A673 (cell line): ENCODE measurements at regions not wholly inside any gene's neighbourhood (a gene's known extent, or its start where the extent isn't known, plus 50 kb on each side); places are given as distances from the start of the nearest gene placed in this dataset.
"Not testable (repeated sequence)": the region's sequence is repeated elsewhere in the genome, so short reads cannot be mapped to it uniquely, and the experiment has no call there.

Source experiments
- BruUV-seq: library from RNA; stranded (reverse); fragments of 400-500 nt; replicated peaks from 2 replicates; lab custom pipeline; 2021; lab: Mats Ljungman, UMichigan
- CTCF ChIA-PET: fragments of 300-600 bp; sonication (Branson Sonifier 250); formaldehyde crosslinking; loops from one replicate; lab custom pipeline; 2022; ENCODE audit warnings: antibody characterized with exemption; lab: Charles Lee
- POLR2A ChIA-PET: fragments of 300-600 bp; sonication (Branson Sonifier 250); formaldehyde crosslinking; loops from one replicate; lab custom pipeline; 2022; ENCODE audit warnings: antibody characterized with exemption; ENCODE audit not compliant: low non-redundant PET; lab: Charles Lee
- DNase-seq: peaks from one replicate; pipeline ENCODE4 v3.0.0-alpha.2; 2015; ENCODE audit warnings: low spot score
- H3K27ac ChIP-seq: fragments of 200-600 bp; sonication (generic); 2 replicates; pipeline ENCODE4 v1.5.1; 2016; ENCODE audit warnings: mixed run types, low read depth, mild to moderate bottlenecking, mixed read lengths, antibody characterized with exemption, low read length; ENCODE audit not compliant: poor library complexity, severe bottlenecking
- H3K27me3 ChIP-seq: fragments of 200-600 bp; sonication (generic); replicated peaks from 2 replicates; pipeline ENCODE4 v1.6.1; 2017; ENCODE audit warnings: mixed run types, low read depth, mild to moderate bottlenecking, mixed read lengths, antibody characterized with exemption, low read length; ENCODE audit not compliant: insufficient read depth, poor library complexity
- H3K36me3 ChIP-seq: fragments of 200-600 bp; sonication (generic); 2 replicates; pipeline ENCODE4 v1.6.1; 2016; ENCODE audit warnings: mixed run types, mild to moderate bottlenecking, mixed read lengths, antibody characterized with exemption, low read length; ENCODE audit not compliant: insufficient read depth, poor library complexity, severe bottlenecking
- H3K4me1 ChIP-seq: fragments of 200-600 bp; sonication (generic); 2 replicates; pipeline ENCODE4 v1.6.1; 2017; ENCODE audit warnings: mixed run types, mild to moderate bottlenecking, mixed read lengths, antibody characterized with exemption, low read length; ENCODE audit not compliant: insufficient read depth, poor library complexity, severe bottlenecking
- H3K4me3 ChIP-seq: fragments of 200-600 bp; sonication (generic); 2 replicates; pipeline ENCODE4 v1.5.1; 2016; ENCODE audit warnings: low read depth, mixed run types, mild to moderate bottlenecking, mixed read lengths, low read length; ENCODE audit not compliant: poor library complexity, severe bottlenecking
- H3K9me3 ChIP-seq: fragments of 200-600 bp; sonication (generic); 2 replicates; pipeline ENCODE4 v1.6.1; 2016; ENCODE audit warnings: mixed run types, low read depth, mild to moderate bottlenecking, mixed read lengths, antibody characterized with exemption, low read length; ENCODE audit not compliant: poor library complexity, severe bottlenecking
- CTCF ChIP-seq: fragments of 300-800, 200-600 bp; sonication (generic); conservative IDR thresholded peaks from 2 replicates; pipeline ENCODE4 v1.5.1; 2017; ENCODE audit warnings: low read depth, mild to moderate bottlenecking, antibody characterized with exemption, low read length, moderate library complexity, mixed read lengths
- EZH2 ChIP-seq: fragments of 200-600 bp; sonication (generic); IDR thresholded peaks from 2 replicates; pipeline ENCODE4 v1.6.1; 2017; ENCODE audit warnings: borderline replicate concordance, low read depth, mild to moderate bottlenecking, mixed read lengths, antibody characterized with exemption, low read length; ENCODE audit not compliant: poor library complexity, severe bottlenecking
- intact Hi-C: fragments of 100-400 bp; cut with micrococcal nuclease; formaldehyde crosslinking; loops from one replicate; pipeline ENCODE4 v1.10.0; 2022; ENCODE audit not compliant: unreplicated experiment

- no peaks in the 10 kb centered on the region for H3K27me3 ChIP-seq
- no peak for DNase-seq
- no peak for TF ChIP-seq CTCF
- TF ChIP-seq EZH2, result no peak
- ChIA-PET CTCF (no interaction called here), POLR2A (no interaction called here)
- no peaks in the 10 kb centered on the region for H3K9me3 ChIP-seq
- H3K36me3 ChIP-seq, result no peaks in the 10 kb centered on the region
- BruUV-seq, result no TSS peak
- intact Hi-C loops, result no loop called here
- no peak overlapping the region for H3K4me3 ChIP-seq
- no peaks in the 10 kb centered on the region for H3K4me1 ChIP-seq
- H3K27ac ChIP-seq, result no peak overlapping the region
Observed at GRCh38 chr4:75285837-75286236, 228.4 kb downstream of the RCHY1 start.

GRCh38 chr4:75284831-75285230, 229.4 kb downstream of the RCHY1 start:
- Histone ChIP-seq H3K27ac (no peak overlapping the region), H3K4me1 (no peaks in the 10 kb centered on the region), H3K27me3 (no peaks in the 10 kb centered on the region), H3K4me3 (no peak overlapping the region), H3K9me3 (no peaks in the 10 kb centered on the region), H3K36me3 (no peaks in the 10 kb centered on the region)
- no peak for TF ChIP-seq EZH2
- TF ChIP-seq CTCF, result no peak
- no peak for DNase-seq
- ChIA-PET CTCF (no interaction called here), POLR2A (no interaction called here)
- intact Hi-C loops, result no loop called here
- no TSS peak for BruUV-seq

- H3K27ac ChIP-seq, POLR2A ChIA-PET, H3K4me3 ChIP-seq, H3K4me1 ChIP-seq, H3K36me3 ChIP-seq, H3K27me3 ChIP-seq, intact Hi-C loops, DNase-seq, BruUV-seq, H3K9me3 ChIP-seq, CTCF ChIA-PET: not testable (repeated sequence)
Observed at GRCh38 chr4:75280461-75280860, 233.7 kb downstream of the RCHY1 start.

GRCh38 chr4:75259306-75259705, 254.9 kb downstream of the RCHY1 start:
- Histone ChIP-seq H3K27ac (no peak overlapping the region), H3K27me3 (no peaks in the 10 kb centered on the region), H3K9me3 (no peaks in the 10 kb centered on the region), H3K4me1 (no peaks in the 10 kb centered on the region), H3K36me3 (no peaks in the 10 kb centered on the region), H3K4me3 (no peak overlapping the region)
- ChIA-PET POLR2A (no interaction called here), CTCF (no interaction called here)
- TF ChIP-seq CTCF (no peak), EZH2 (no peak)
- no peak for DNase-seq
- intact Hi-C loops, result no loop called here
- BruUV-seq, result no TSS peak
